Rectal smooth muscle tissue (tissue), 1 donor: ENCODE measurements at regions not wholly inside any gene's neighbourhood (a gene's known extent, or its start where the extent isn't known, plus 50 kb on each side); places are given as distances from the start of the nearest gene placed in this dataset.

ENCODE experiments used
- H3K27ac ChIP-seq: one replicate; pipeline ENCODE4 v1.7.0; 2013; ENCODE audit warnings: low read depth, low read length, inconsistent platforms
- H3K27me3 ChIP-seq: one replicate; pipeline ENCODE4 v1.7.0; 2013; ENCODE audit warnings: low read length; ENCODE audit not compliant: control insufficient read depth, insufficient read depth
- H3K36me3 ChIP-seq: one replicate; pipeline ENCODE4 v1.7.0; 2013; ENCODE audit warnings: low read length; ENCODE audit not compliant: control insufficient read depth, insufficient read depth
- H3K4me1 ChIP-seq: one replicate; pipeline ENCODE4 v1.7.0; 2013; ENCODE audit warnings: low read length; ENCODE audit not compliant: control insufficient read depth, insufficient read depth
- H3K4me3 ChIP-seq: one replicate; pipeline ENCODE4 v1.7.0; 2013; ENCODE audit warnings: low read length
- H3K9ac ChIP-seq: one replicate; pipeline ENCODE4 v1.7.0; 2013; ENCODE audit warnings: low read length

- no peaks in the 10 kb centered on the region for H3K4me1 ChIP-seq
- no peak overlapping the region for H3K4me3 ChIP-seq
- no peaks in the 10 kb centered on the region for H3K27me3 ChIP-seq
- H3K27ac ChIP-seq = no peak overlapping the region
- H3K36me3 ChIP-seq = no peaks in the 10 kb centered on the region
- no peak overlapping the region for H3K9ac ChIP-seq
These were observed 306.1 kb downstream of the IRS2 start for GRCh38 chr13:109480011-109480955.

- Histone ChIP-seq H3K36me3 (no peaks in the 10 kb centered on the region), H3K4me1 (no peaks in the 10 kb centered on the region), H3K9ac (no peak overlapping the region), H3K27ac (no peak overlapping the region), H3K4me3 (no peak overlapping the region), H3K27me3 (no peaks in the 10 kb centered on the region)
These were observed 306.8 kb downstream of the IRS2 start for GRCh38 chr13:109479534-109479933.

- no peaks in the 10 kb centered on the region for H3K36me3 ChIP-seq
- no peaks in the 10 kb centered on the region for H3K4me1 ChIP-seq
- no peak overlapping the region for H3K9ac ChIP-seq
- no peak overlapping the region for H3K4me3 ChIP-seq
- H3K27ac ChIP-seq = no peak overlapping the region
- no peaks in the 10 kb centered on the region for H3K27me3 ChIP-seq
These were observed 310.4 kb downstream of the IRS2 start for GRCh38 chr13:109476001-109476400.

GRCh38 chr13:109468123-109468522, 318.3 kb downstream of the IRS2 start:
- H3K9ac ChIP-seq = no peak overlapping the region
- H3K27me3 ChIP-seq = no peaks in the 10 kb centered on the region
- H3K4me3 ChIP-seq = no peak overlapping the region
- H3K36me3 ChIP-seq = no peaks in the 10 kb centered on the region
- no peaks in the 10 kb centered on the region for H3K4me1 ChIP-seq
- H3K27ac ChIP-seq = no peak overlapping the region

- Histone ChIP-seq H3K27ac (no peak overlapping the region), H3K36me3 (no peaks in the 10 kb centered on the region), H3K27me3 (no peaks in the 10 kb centered on the region)
These were observed 321.2 kb downstream of the IRS2 start for GRCh38 chr13:109465148-109465547.

GRCh38 chr13:109454167-109454917, 332.0 kb downstream of the IRS2 start:
- H3K27ac ChIP-seq = peak overlapping the region; percentile 25
- H3K4me3 ChIP-seq = no peak overlapping the region
- no peaks in the 10 kb centered on the region for H3K27me3 ChIP-seq

More at GRCh38 chr13:109465148-109465547, 321.2 kb downstream of the IRS2 start:
- Histone ChIP-seq H3K4me3 (no peak overlapping the region), H3K4me1 (no peaks in the 10 kb centered on the region), H3K9ac (no peak overlapping the region)

GRCh38 chr13:109451726-109452125, 334.7 kb downstream of the IRS2 start:
- no peak overlapping the region for H3K27ac ChIP-seq
- H3K4me3 ChIP-seq = no peak overlapping the region
- no peaks in the 10 kb centered on the region for H3K36me3 ChIP-seq
- H3K27me3 ChIP-seq = no peaks in the 10 kb centered on the region
- H3K4me1 ChIP-seq = peaks cover 9% of the 10 kb centered on the region
- no peak overlapping the region for H3K9ac ChIP-seq

More at GRCh38 chr13:109454167-109454917, 332.0 kb downstream of the IRS2 start:
- H3K36me3 ChIP-seq = no peaks in the 10 kb centered on the region
- peaks cover 9% of the 10 kb centered on the region for H3K4me1 ChIP-seq
- H3K9ac ChIP-seq = no peak overlapping the region

GRCh38 chr13:109448629-109449028, 337.8 kb downstream of the IRS2 start:
- Histone ChIP-seq H3K36me3 (no peaks in the 10 kb centered on the region), H3K4me1 (peaks cover 3% of the 10 kb centered on the region), H3K4me3 (no peak overlapping the region), H3K27ac (no peak overlapping the region), H3K9ac (no peak overlapping the region), H3K27me3 (no peaks in the 10 kb centered on the region)

GRCh38 chr13:109447667-109448066, 338.7 kb downstream of the IRS2 start:
- Histone ChIP-seq H3K9ac (no peak overlapping the region), H3K4me1 (peaks cover 3% of the 10 kb centered on the region), H3K27me3 (no peaks in the 10 kb centered on the region), H3K4me3 (no peak overlapping the region), H3K36me3 (no peaks in the 10 kb centered on the region), H3K27ac (no peak overlapping the region)

GRCh38 chr13:109440320-109440719, 346.1 kb downstream of the IRS2 start:
- Histone ChIP-seq H3K4me3 (no peak overlapping the region), H3K36me3 (no peaks in the 10 kb centered on the region), H3K4me1 (no peaks in the 10 kb centered on the region), H3K27ac (no peak overlapping the region), H3K9ac (no peak overlapping the region), H3K27me3 (no peaks in the 10 kb centered on the region)

GRCh38 chr13:109439813-109440212, 346.6 kb downstream of the IRS2 start:
- Histone ChIP-seq H3K4me3 (no peak overlapping the region), H3K36me3 (no peaks in the 10 kb centered on the region), H3K9ac (no peak overlapping the region), H3K27ac (no peak overlapping the region), H3K27me3 (no peaks in the 10 kb centered on the region), H3K4me1 (no peaks in the 10 kb centered on the region)

- Histone ChIP-seq H3K27me3 (no peaks in the 10 kb centered on the region), H3K4me3 (no peak overlapping the region), H3K36me3 (no peaks in the 10 kb centered on the region), H3K9ac (no peak overlapping the region), H3K4me1 (no peaks in the 10 kb centered on the region), H3K27ac (no peak overlapping the region)
These were observed 349.5 kb downstream of the IRS2 start for GRCh38 chr13:109436841-109437240.
